ENCODE measurements at regions not wholly inside any gene's neighbourhood (a gene's known extent, or its start where the extent isn't known, plus 50 kb on each side); places are given as distances from the start of the nearest gene placed in this dataset.

- H3K27ac ChIP-seq (ENCODE audit: low read depth, low read length, poor library complexity, severe bottlenecking), result peak overlapping the region; percentile 99
- H3K9me3 ChIP-seq (ENCODE audit: low read length), result no peaks in the 10 kb centered on the region
- H3K4me3 ChIP-seq (ENCODE audit: low read depth, low read length, poor library complexity, severe bottlenecking), result peak overlapping the region; percentile 9
- H3K27me3 ChIP-seq (ENCODE audit: insufficient read depth, low read length), result no peaks in the 10 kb centered on the region
- H4K20me1 ChIP-seq (ENCODE audit: insufficient read depth, low read length), result no peaks in the 10 kb centered on the region
- no peak overlapping the region for H2AFZ ChIP-seq (ENCODE audit: low read length)
- peak overlapping the region; percentile 61; the same call in 1 of the 2 replicates for H3K9ac ChIP-seq (ENCODE audit: low read length)
- peaks cover 100% of the 10 kb centered on the region for H3K4me1 ChIP-seq (ENCODE audit: insufficient read depth, low read length, severe bottlenecking)
- H3K79me2 ChIP-seq (ENCODE audit: insufficient read depth, low read length), result peaks cover 29% of the 10 kb centered on the region
- H3K9me2 ChIP-seq (ENCODE audit: low read depth, low read length), result no peaks in the 10 kb centered on the region
- H3K36me3 ChIP-seq (ENCODE audit: insufficient read depth, low read length), result peaks cover 49% of the 10 kb centered on the region
- 0 out of 2 replicates have a peak, but pooled peaks cover 3% of the 10 kb centered on the region for H3F3A ChIP-seq (ENCODE audit: insufficient read depth, low read length)
- peak overlapping the region; percentile 43 for H3K4me2 ChIP-seq (ENCODE audit: low read length)
- TF ChIP-seq CTCF (IDR thresholded peaks at IDR 0.05; ENCODE audit: low read length) (no peak), EZH2 (IDR thresholded peaks at IDR 0.05; ENCODE audit: borderline replicate concordance, low read length) (no peak)
Observed at GRCh38 chr22:22037229-22037628, 54.6 kb upstream of the TOP3B start.

GRCh38 chr22:22036588-22036987, 54.0 kb upstream of the TOP3B start:
- Histone ChIP-seq H4K20me1 (ENCODE audit: insufficient read depth, low read length) (no peaks in the 10 kb centered on the region), H3K4me3 (ENCODE audit: low read depth, low read length, poor library complexity, severe bottlenecking) (peak overlapping the region; percentile 9), H3K79me2 (ENCODE audit: insufficient read depth, low read length) (peaks cover 22% of the 10 kb centered on the region), H3K9me2 (ENCODE audit: low read depth, low read length) (no peaks in the 10 kb centered on the region), H3K9ac (ENCODE audit: low read length) (peak overlapping the region; percentile 60), H3K36me3 (ENCODE audit: insufficient read depth, low read length) (peaks cover 49% of the 10 kb centered on the region), H3K27ac (ENCODE audit: low read depth, low read length, poor library complexity, severe bottlenecking) (peak overlapping the region; percentile 99), H3K9me3 (ENCODE audit: low read length) (no peaks in the 10 kb centered on the region), H3K4me2 (ENCODE audit: low read length) (peak overlapping the region; percentile 43), H3F3A (ENCODE audit: insufficient read depth, low read length) (0 out of 2 replicates have a peak, but pooled peaks cover 3% of the 10 kb centered on the region), H3K27me3 (ENCODE audit: insufficient read depth, low read length) (no peaks in the 10 kb centered on the region), H3K4me1 (ENCODE audit: insufficient read depth, low read length, severe bottlenecking) (peaks cover 100% of the 10 kb centered on the region), H2AFZ (ENCODE audit: low read length) (no peak overlapping the region)
- TF ChIP-seq CTCF (IDR thresholded peaks at IDR 0.05; ENCODE audit: low read length) (no peak), EZH2 (IDR thresholded peaks at IDR 0.05; ENCODE audit: borderline replicate concordance, low read length) (no peak)

- H3K4me2 ChIP-seq (ENCODE audit: low read length), result peak overlapping the region; percentile 43; the same call in 1 of the 2 replicates
- peak overlapping the region; percentile 99 for H3K27ac ChIP-seq (ENCODE audit: low read depth, low read length, poor library complexity, severe bottlenecking)
- peaks cover 49% of the 10 kb centered on the region for H3K36me3 ChIP-seq (ENCODE audit: insufficient read depth, low read length)
- H3K9me3 ChIP-seq (ENCODE audit: low read length), result no peaks in the 10 kb centered on the region
- peaks cover 100% of the 10 kb centered on the region for H3K4me1 ChIP-seq (ENCODE audit: insufficient read depth, low read length, severe bottlenecking)
- no peaks in the 10 kb centered on the region for H3K9me2 ChIP-seq (ENCODE audit: low read depth, low read length)
- no peak overlapping the region for H2AFZ ChIP-seq (ENCODE audit: low read length)
- no peaks in the 10 kb centered on the region for H3K27me3 ChIP-seq (ENCODE audit: insufficient read depth, low read length)
- H4K20me1 ChIP-seq (ENCODE audit: insufficient read depth, low read length), result no peaks in the 10 kb centered on the region
- no peak overlapping the region for H3K4me3 ChIP-seq (ENCODE audit: low read depth, low read length, poor library complexity, severe bottlenecking)
- TF ChIP-seq CTCF (IDR thresholded peaks at IDR 0.05; ENCODE audit: low read length), result no peak
- no peak for TF ChIP-seq EZH2 (IDR thresholded peaks at IDR 0.05; ENCODE audit: borderline replicate concordance, low read length)
- H3F3A ChIP-seq (ENCODE audit: insufficient read depth, low read length), result 0 out of 2 replicates have a peak, but pooled peaks cover 3% of the 10 kb centered on the region
- peaks cover 15% of the 10 kb centered on the region for H3K79me2 ChIP-seq (ENCODE audit: insufficient read depth, low read length)
- peak overlapping the region; percentile 60; the same call in 1 of the 2 replicates for H3K9ac ChIP-seq (ENCODE audit: low read length)
Observed at GRCh38 chr22:22035771-22036314, 53.3 kb upstream of the TOP3B start.

Measured in OCI-LY1 (cell line).